Kidney epithelial cell (primary cell): ENCODE measurements at regions not wholly inside any gene's neighbourhood (a gene's known extent, or its start where the extent isn't known, plus 50 kb on each side); places are given as distances from the start of the nearest gene placed in this dataset.

Experiments used
- DNase-seq: peaks from one replicate; pipeline ENCODE4 v3.0.0-alpha.2; 2010; ENCODE audit warnings: low read depth
- H3K27me3 ChIP-seq: 2 replicates; pipeline ENCODE4 v1.6.0; 2011; ENCODE audit warnings: low read length; ENCODE audit not compliant: control insufficient read depth, insufficient read depth
- H3K36me3 ChIP-seq: 2 replicates; pipeline ENCODE4 v1.5.1; 2011; ENCODE audit warnings: low read length; ENCODE audit not compliant: control insufficient read depth, insufficient read depth
- H3K4me3 ChIP-seq: 2 replicates; pipeline ENCODE4 v1.5.1; 2011; ENCODE audit warnings: low read depth, mild to moderate bottlenecking, control low read depth, low read length
- CTCF ChIP-seq: IDR thresholded peaks from 2 replicates; pipeline ENCODE4 v1.5.1; 2011; ENCODE audit warnings: mild to moderate bottlenecking, moderate library complexity, low read length, control low read depth, inconsistent platforms; ENCODE audit not compliant: insufficient read depth, poor library complexity, severe bottlenecking

DNA sequence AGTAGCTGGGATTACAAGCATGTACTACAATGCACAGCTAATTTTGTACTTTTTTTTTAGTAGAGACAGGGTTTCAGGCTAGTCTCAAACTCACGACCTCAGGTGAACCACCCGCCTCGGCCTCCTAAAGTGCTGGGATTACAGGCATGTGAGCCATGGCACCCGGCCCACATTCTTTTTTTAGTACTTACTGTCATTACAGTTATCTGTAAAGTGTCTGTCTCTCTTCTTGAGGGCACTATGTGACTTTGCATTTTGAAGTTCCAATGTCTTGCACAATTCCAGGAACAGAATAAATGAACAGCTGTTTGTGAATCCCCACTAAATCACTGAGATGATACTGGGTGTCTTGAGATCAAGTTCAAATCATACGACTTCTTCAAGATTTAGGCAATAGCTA lies 1540.3 kb downstream of the CDH11 start:
- Histone ChIP-seq H3K4me3 (no peak overlapping the region), H3K27me3 (no peaks in the 10 kb centered on the region), H3K36me3 (no peaks in the 10 kb centered on the region)
- no peak for DNase-seq
- TF ChIP-seq CTCF: no peak

GRCh38 chr16:63578791-63579190 lies 1542.6 kb upstream of the CDH8 start:
- H3K36me3 ChIP-seq: no peaks in the 10 kb centered on the region
- no peak for DNase-seq
- no peak for TF ChIP-seq CTCF
- H3K27me3 ChIP-seq: no peaks in the 10 kb centered on the region
- H3K4me3 ChIP-seq: no peak overlapping the region

DNA sequence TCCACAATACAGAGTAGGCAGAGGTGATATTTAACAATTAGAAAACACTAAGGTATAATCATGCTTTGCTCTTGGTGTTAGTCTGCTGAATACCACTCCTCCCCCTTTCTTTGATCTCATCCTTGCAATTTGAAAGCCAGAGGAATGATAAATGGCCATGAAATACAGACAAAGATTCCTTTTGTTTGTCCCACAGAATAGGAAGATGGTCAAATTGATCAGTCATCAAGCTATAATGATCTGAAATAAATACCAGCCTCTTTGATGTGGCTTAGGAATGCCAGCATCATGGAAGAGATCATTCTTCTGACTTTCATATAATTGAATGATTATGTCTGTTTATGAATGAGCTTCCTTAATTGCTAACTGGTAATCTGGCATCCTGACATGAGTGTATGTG lies 1541.7 kb upstream of the CDH8 start:
- H3K36me3 ChIP-seq: no peaks in the 10 kb centered on the region
- no peak for DNase-seq
- no peaks in the 10 kb centered on the region for H3K27me3 ChIP-seq
- TF ChIP-seq CTCF: no peak
- H3K4me3 ChIP-seq: no peak overlapping the region

DNA sequence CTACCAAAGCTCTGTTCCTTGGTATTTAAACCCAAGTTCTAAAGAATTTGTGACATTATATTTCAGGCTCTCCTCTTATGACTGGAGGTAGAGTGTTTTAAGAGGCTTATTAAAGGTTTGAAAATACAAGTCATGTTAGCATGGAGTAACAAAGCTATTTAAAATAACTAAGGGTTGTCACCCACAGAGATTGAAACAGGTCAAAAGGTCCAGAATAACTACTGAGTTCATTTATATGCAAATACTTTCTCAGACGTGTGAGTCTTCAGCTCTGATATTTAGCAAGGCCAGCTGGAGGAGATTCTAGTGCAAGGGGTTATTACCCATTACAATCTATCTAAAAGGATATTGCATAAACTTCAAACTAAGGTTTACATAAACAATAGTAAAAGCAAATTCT lies 1538.8 kb upstream of the CDH8 start:
- TF ChIP-seq CTCF: no peak

GRCh38 chr16:63568164-63568563 lies 1531.9 kb upstream of the CDH8 start:
- no peak for TF ChIP-seq CTCF
- H3K36me3 ChIP-seq: no peaks in the 10 kb centered on the region
- no peaks in the 10 kb centered on the region for H3K27me3 ChIP-seq
- DNase-seq: no peak
- no peak overlapping the region for H3K4me3 ChIP-seq

More for the DNA sequence above, 1538.8 kb upstream of the CDH8 start:
- no peak for DNase-seq
- Histone ChIP-seq H3K4me3 (no peak overlapping the region), H3K27me3 (no peaks in the 10 kb centered on the region), H3K36me3 (no peaks in the 10 kb centered on the region)

- Histone ChIP-seq H3K27me3 (no peaks in the 10 kb centered on the region), H3K4me3 (no peak overlapping the region), H3K36me3 (no peaks in the 10 kb centered on the region)
- no peak for DNase-seq
- TF ChIP-seq CTCF: no peak
Measured at GRCh38 chr16:63563819-63564505, 1527.7 kb upstream of the CDH8 start.
